Thyroid gland (tissue), 4 donors: ENCODE measurements at regions not wholly inside any gene's neighbourhood (a gene's known extent, or its start where the extent isn't known, plus 50 kb on each side); places are given as distances from the start of the nearest gene placed in this dataset.

Experiments
- DNase-seq, 2 donors: peaks; one replicate each; pipeline ENCODE4 v3.0.0-alpha.2; 2019
- H3K27ac ChIP-seq, 3 donors: fragments of 200-600 bp; sonication (generic); 1 replicate in 2 of 3; 2 replicates in 1 of 3; pipeline ENCODE4 v1.5.1; 2016 to 2019; ENCODE audit warnings: mild to moderate bottlenecking in 1 of 3, moderate library complexity in 1 of 3
- H3K27me3 ChIP-seq: fragments of 200-600 bp; sonication (generic); one replicate; pipeline ENCODE4 v1.5.1; 2019
- H3K36me3 ChIP-seq, 2 donors: fragments of 200-600 bp; sonication (generic); one replicate each; pipeline ENCODE4 v1.5.1; 2016 to 2019
- H3K4me1 ChIP-seq, 2 donors: fragments of 200-600 bp; sonication (generic); one replicate each; pipeline ENCODE4 v1.5.1; 2017 to 2019
- H3K4me3 ChIP-seq, 3 donors: fragments of 200-600 bp; sonication (generic); replicated peaks in 1 of 3; 1 replicate in 2 of 3; 2 replicates in 1 of 3; pipeline ENCODE4 v1.5.1; 2016; ENCODE audit warnings: mild to moderate bottlenecking in 1 of 3
- H3K9me3 ChIP-seq: fragments of 200-600 bp; sonication (generic); one replicate; pipeline ENCODE4 v1.5.1; 2017
- POLR2A ChIP-seq, 2 donors: fragments of 450-650 bp; IDR thresholded peaks; one replicate each; pipeline ENCODE4 v1.6.1; 2017; ENCODE audit warnings: antibody characterized with exemption in 2 of 2, mild to moderate bottlenecking in 2 of 2, moderate library complexity in 1 of 2
- WGBS, 2 donors: methylation state at CpG; one replicate each; pipeline ENCODE4 v1.1.5; 2017; 5-methylcytosine and 5-hydroxymethylcytosine counted together
- intact Hi-C: fragments of 100-400 bp; cut with DNase I; formaldehyde crosslinking; loops from one replicate; pipeline ENCODE4 v1.15.1; 2023
- TF ChIP-seq, protein P1 (sequence below), 6 experiments: fragments of 200-600 bp in 3 of 6; fragments of 450-650 bp in 3 of 6; sonication (generic) in 3 of 6; IDR thresholded peaks; one replicate each; pipeline ENCODE4 v1.5.1; 2016 to 2019; ENCODE audit warnings: antibody characterized with exemption in 6 of 6, mild to moderate bottlenecking in 2 of 6, inconsistent platforms in 1 of 6, moderate library complexity in 1 of 6

DNA sequence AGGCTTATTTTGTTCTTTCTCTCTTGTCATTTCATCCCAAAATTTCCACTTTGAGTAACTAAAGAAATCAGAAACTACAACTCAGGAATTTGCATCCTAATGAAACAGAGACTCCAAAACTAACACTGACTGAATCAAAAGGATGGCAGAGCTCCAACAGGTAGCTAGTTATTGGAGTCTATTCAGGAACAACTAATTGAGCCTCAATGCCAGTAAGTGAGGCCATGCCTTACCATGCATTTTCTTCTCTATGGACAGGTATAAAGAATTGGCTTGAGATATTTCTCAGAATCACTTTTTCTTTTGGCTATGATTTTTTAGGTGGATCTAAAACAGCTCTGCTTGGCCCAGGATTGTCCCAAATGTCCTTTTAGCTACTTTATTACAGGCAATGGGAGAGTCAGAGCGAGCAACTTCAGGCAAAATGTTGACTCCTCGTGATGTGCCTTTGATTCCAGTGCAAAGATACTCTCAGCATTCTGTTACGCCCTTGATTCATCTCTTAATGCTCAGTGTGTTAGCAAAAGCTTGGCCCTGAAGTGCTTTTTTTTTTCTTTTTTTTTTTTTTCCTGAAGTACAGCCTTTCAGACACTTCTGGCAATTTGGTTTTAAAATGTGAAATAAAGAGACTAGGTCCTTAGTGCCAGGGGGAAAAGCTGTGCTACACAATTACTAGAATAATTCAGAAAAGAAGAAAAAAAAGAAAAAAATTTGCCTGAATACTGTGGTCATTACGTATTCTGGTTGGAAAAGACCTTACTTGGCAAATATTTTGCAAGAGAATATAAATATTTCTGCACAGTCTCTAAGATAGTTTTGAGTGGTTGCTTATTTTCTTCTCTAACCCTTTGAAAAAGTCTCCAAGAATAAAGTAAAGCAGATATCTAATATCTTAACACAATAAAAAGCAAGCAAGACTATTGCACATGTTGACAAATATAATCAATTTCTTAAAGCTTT is 423.7 kb downstream of the ANXA1 start:
- intact Hi-C loops: no loop called here
- Histone ChIP-seq H3K27me3 (no peaks in the 10 kb centered on the region), H3K36me3 (no peaks in the 10 kb centered on the region), H3K4me1 (no peaks in the 10 kb centered on the region), H3K4me3 (no peak overlapping the region), H3K27ac (no peak overlapping the region), H3K9me3 (no peaks in the 10 kb centered on the region)
- no peak for TF ChIP-seq POLR2A (IDR thresholded peaks at IDR 0.05)
- TF ChIP-seq, protein P1, sequence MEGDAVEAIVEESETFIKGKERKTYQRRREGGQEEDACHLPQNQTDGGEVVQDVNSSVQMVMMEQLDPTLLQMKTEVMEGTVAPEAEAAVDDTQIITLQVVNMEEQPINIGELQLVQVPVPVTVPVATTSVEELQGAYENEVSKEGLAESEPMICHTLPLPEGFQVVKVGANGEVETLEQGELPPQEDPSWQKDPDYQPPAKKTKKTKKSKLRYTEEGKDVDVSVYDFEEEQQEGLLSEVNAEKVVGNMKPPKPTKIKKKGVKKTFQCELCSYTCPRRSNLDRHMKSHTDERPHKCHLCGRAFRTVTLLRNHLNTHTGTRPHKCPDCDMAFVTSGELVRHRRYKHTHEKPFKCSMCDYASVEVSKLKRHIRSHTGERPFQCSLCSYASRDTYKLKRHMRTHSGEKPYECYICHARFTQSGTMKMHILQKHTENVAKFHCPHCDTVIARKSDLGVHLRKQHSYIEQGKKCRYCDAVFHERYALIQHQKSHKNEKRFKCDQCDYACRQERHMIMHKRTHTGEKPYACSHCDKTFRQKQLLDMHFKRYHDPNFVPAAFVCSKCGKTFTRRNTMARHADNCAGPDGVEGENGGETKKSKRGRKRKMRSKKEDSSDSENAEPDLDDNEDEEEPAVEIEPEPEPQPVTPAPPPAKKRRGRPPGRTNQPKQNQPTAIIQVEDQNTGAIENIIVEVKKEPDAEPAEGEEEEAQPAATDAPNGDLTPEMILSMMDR (IDR thresholded peaks at IDR 0.05): no peak
- no peak for DNase-seq
- WGBS, 2 donors: 56 to 57% methylated on average over 4 of the region's 4 CpGs

DNA sequence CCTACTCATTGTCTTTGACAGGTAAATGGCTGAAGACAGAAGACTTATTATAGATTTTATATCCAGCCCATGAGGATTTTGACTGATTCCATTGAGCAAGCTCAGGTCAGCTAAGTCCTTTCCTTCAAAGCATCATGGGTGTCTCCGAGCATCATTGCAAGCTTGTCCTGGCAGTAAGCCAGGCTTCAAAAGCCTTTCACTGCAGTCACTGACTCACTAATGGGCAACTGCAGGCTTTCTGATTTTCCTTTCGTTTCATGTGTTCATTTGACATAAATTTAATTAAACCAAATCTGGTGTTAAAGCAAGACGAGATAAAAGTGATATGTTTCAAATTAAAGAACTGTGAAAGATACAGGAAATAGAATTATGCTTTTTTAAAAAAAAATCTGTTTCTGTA is 426.2 kb downstream of the ANXA1 start:
- intact Hi-C loops: no loop called here
- no peaks in the 10 kb centered on the region for H3K9me3 ChIP-seq
- TF ChIP-seq POLR2A (IDR thresholded peaks at IDR 0.05): no peak
- TF ChIP-seq, protein P1 (IDR thresholded peaks at IDR 0.05): no peak
- no peaks in the 10 kb centered on the region for H3K27me3 ChIP-seq
- 30 to 33% methylated on average over 3 of the region's 3 CpGs for WGBS, 2 donors
- no peaks in the 10 kb centered on the region for H3K36me3 ChIP-seq
- no peaks in the 10 kb centered on the region for H3K4me1 ChIP-seq
- no peak for DNase-seq
- H3K4me3 ChIP-seq: no peak overlapping the region
- no peak overlapping the region for H3K27ac ChIP-seq

DNA sequence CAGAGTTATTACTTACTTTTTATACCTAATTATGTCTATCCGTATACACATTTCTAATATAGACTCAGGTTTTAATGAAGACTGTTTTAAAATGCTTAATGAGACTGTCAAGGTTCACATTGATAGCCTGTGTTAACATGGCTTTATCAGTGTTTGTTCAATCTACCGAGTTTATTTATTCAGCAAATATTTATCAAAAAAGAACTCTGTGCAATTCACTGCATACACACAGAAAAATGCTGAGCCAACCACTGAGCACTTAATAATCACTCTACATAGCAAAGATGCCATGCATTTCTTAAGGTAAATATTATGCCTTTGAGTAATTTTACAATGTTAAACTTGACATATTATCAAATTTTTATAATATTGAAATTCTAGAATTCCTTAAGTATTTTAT is 428.2 kb downstream of the ANXA1 start:
- Histone ChIP-seq H3K27me3 (no peaks in the 10 kb centered on the region), H3K27ac (no peak overlapping the region), H3K4me3 (no peak overlapping the region), H3K9me3 (no peaks in the 10 kb centered on the region), H3K4me1 (no peaks in the 10 kb centered on the region), H3K36me3 (no peaks in the 10 kb centered on the region)
- intact Hi-C loops: no loop called here
- no peak for TF ChIP-seq POLR2A (IDR thresholded peaks at IDR 0.05)
- TF ChIP-seq, protein P1 (IDR thresholded peaks at IDR 0.05): no peak
- WGBS, 2 donors: 54 to 62% methylated on average over 2 of the region's 2 CpGs
- DNase-seq: no peak

DNA sequence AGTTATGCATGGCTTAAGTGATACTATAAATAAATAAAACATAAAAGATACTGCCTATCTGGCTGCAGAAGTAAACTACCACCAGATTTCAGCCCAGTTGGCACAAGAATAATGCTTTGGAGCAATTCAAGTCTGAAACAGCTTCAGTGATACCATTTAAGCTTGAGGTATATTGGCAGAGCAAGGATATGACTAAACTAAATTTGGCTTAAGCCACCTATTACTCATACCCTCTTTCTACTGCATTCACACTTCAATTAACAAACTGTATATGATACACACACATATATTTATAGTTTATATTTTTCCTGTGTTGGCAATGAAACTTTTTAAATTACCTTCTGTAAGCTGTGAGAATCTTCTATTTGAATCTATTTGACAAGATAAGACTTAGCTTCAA is 431.9 kb downstream of the ANXA1 start:
- Histone ChIP-seq H3K4me3 (no peak overlapping the region), H3K36me3 (no peaks in the 10 kb centered on the region), H3K9me3 (no peaks in the 10 kb centered on the region), H3K27ac (no peak overlapping the region), H3K4me1 (no peaks in the 10 kb centered on the region), H3K27me3 (no peaks in the 10 kb centered on the region)
- DNase-seq: no peak
- intact Hi-C loops: no loop called here
- TF ChIP-seq, protein P1 (IDR thresholded peaks at IDR 0.05): no peak
- no peak for TF ChIP-seq POLR2A (IDR thresholded peaks at IDR 0.05)

DNA sequence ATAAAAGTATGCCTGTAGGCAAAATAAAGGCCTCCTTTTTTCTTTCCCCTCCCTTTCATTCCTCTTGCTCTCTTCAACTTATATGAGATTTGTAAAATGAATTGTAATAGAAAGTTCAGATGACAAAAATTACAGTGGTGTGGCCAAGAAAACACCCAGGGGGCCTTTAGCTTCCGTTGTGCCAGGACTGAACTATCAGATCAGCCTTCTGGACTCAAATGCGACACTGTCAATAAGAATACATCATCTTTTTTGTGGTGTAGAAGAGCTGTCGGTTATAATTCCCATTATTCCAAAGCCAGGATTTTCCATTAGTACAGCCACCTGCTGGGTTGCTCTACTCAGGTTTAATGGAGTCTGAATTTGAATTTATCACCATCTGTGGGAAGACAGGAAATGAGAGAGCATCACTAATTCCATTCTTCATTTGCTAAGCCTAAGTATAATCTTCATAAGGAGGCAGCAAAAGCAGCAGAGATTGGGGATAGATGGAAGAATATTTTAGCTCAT is 443.4 kb downstream of the ANXA1 start:
- no peak overlapping the region for H3K4me3 ChIP-seq
- no peaks in the 10 kb centered on the region for H3K9me3 ChIP-seq
- TF ChIP-seq, protein P1 (IDR thresholded peaks at IDR 0.05): no peak
- no peak for TF ChIP-seq POLR2A (IDR thresholded peaks at IDR 0.05)
- no peak for DNase-seq
- H3K27me3 ChIP-seq: no peaks in the 10 kb centered on the region
- H3K4me1 ChIP-seq: no peaks in the 10 kb centered on the region
- no peak overlapping the region for H3K27ac ChIP-seq
- intact Hi-C loops: no loop called here
- 66 to 86% methylated on average over 3 of the region's 3 CpGs for WGBS, 2 donors
- H3K36me3 ChIP-seq: no peaks in the 10 kb centered on the region
